NCI-H1092 treated with DMSO at 0.1 percent for 48 hours (cell line): ENCODE measurements at regions not wholly inside any gene's neighbourhood (a gene's known extent, or its start where the extent isn't known, plus 50 kb on each side); places are given as distances from the start of the nearest gene placed in this dataset.
"Not testable (repeated sequence)": the region's sequence is repeated elsewhere in the genome, so short reads cannot be mapped to it uniquely, and the experiment has no call there.

Experiments used
- DNase-seq: peaks from one replicate; lab custom pipeline; 2025; lab: John Stamatoyannopoulos, UW

DNA sequence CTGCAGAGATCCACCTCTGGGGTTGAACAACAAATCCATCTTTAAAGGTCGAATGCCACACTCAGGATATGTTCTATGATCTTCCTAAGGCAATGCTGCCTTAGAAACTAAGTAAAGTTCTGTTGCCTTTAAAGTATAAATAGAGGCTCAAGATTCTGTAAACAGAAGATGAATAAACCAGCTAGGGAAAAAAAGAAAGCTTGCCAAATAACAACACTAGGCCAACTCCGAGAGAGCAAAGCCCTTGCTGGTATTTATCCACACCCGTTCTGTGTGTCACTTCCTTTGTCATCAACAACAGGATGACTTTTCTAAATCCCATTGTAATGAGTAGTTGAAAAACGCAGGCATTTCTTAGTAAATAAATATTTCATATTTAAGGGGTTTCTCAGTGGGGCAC, 330.0 kb upstream of the GLI3 start:
- DNase-seq: no peak

DNA sequence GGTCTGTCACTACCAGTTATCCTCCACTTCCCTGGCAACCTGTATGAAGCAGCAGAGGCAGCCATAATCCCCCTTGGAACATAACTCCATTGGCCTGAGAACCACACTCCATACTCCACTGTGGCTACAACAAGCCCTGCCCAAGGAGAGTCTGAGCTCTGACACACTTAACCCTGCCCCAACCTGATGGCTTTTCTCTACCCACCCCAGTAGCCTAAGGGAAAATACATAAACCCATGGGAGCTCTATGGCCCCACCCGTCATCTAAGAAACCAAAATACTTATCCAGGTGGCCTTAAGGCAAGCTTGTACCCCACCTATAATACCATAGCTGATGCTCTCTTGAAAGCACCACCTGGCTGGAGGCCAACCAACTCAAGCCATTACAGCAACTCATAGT, 324.8 kb upstream of the GLI3 start:
- no peak for DNase-seq

DNA sequence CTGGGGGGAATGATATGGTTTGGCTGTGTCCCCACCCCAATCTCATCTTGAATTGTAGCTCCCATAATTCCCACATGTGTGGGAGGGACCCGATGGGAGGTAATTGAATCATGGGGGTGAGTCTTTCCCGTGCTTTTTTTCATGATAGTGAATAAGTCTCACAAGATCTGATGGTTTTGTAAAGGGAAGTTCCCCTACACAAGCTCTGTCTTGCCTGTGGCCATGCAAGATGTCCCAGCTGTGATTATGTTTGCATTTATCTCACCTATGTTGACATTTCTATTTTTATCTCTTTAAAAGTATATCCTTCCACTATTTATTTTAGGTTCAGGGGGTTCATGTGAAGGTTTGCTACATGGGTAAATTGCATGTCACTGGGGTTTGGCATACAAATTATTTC, 323.9 kb upstream of the GLI3 start:
- no peak for DNase-seq

DNA sequence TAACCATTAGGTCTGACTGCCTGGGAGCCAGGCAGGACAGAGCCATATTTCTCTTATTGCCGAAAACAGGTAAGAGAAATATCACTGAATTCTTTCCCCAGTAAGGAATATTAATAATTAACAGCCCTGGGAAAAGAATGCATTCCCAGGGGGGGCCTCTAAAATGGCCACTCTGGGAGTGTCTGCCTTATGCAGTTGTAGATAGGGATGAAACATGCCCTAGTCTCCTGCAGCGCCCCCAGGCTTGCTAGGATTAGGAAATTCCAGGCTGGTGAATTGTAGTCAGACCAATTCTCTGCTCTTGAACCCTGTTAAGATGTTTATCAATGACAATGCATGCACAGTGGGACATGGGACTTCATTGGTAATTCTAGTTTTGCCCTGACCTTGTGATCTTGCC, 317.9 kb upstream of the GLI3 start:
- not testable (repeated sequence) for DNase-seq

DNA sequence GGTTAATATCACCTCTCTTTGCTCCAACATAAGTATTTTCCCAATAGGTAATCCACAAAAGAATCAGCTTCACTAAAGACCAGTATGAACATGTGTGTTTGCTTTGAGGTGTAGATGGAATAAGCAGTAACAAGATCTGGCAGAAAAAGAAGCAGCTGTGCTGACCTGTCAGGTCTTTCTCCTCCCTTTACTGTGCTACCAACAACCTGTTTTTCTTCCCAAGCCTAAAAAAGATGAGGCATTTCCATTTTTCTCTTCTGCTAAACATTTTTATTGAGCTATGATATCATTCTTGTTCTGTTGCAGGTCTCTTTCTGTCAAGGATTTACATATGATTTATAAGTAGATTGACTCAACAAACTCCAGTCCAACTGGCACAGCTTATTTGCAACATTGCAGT, 315.2 kb upstream of the GLI3 start:
- no peak for DNase-seq

DNA sequence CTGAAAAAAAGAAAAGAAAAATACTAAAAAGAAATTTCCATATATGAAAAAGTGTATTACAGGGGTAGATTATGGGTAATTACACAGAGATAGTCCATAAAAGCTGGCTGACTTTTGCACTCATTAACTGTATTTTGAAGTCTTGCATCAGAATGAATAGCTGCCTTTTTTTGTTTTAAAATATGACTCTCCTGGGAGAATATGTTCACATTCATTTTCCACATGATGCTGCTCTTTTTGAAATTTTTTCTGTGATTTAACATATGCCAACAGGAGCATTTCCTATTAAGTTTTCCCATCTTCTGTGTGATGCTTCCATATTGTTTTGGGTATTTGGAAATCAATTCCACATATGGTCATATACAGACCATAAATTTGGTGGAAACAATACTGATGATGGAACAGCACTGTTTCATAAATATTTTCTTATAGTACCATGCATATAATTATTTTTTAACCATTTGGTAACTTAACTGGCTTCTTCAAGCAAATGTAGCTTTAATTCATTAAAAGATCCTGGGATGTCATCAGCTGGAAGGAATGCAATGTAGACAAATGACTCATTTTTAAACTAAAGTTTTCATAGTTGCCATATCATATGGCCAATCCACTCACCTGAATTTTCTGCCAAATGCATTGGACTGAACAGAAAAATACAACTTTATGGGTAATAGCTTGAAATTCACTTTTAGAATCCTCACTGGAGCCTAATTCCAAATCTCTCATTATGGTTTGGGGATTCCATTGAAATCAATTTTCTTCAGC, 313.9 kb upstream of the GLI3 start:
- DNase-seq: no peak

DNA sequence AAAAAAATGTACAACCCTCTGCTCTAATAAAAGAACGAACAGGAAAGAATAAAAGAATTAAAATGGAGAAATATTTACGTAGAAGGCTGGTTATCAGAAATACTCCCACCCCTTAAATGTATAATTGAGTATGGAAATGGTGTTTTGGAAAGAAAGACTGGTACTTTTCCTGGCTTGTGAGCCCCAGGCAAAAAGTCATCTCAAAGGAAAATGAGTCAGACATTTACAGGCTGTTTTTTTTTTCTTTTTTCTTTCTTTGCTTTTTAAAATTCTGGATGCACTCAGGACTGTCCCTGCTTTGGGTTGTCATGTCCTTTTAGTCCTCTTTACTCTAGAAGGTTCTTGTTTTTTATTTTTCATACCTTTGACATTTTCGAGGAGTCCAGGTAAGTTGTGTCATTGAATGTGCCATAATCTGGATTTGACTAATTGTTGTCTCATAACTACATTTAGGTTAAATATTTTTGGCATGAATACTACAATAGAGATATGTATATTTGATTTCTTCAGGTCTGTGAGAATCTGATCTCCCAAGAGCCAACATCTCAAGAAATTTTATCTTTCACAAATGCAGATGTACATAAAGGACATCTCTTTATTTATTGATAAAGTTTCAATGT, 313.0 kb upstream of the GLI3 start:
- no peak for DNase-seq

DNA sequence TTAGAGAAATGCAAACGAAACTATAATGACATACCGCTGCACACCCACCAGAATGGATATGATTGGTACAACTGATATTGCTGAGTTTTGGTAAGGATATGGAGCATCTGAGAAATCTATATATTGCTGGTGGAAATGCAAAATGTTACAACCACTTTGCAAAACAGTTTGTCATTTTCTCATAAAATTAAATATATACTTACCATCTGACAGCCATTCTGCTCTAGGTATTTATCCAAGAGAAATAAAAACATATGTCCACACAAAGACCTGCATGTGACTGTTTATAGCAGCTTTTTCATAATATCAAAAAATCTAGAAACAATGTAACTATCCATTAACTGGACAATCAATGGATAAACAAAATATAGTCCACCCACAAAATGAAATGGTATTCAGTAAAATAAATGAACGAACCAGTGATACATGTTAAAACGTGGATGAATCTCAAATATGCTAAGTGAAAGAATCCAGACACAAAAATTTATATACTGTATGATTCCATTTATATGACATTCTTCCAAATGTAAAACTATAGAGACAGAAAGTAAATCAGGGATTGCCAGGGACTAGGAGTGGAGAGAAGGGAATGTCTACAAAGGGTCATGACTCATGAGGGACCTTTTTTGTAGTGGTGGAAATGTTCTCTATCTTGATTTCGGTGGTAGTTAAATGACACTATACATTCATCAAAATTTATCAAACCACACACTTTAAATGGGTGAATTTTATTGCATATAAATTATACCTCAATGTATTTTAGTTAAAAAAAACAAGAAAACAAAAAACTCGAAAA, 312.0 kb upstream of the GLI3 start:
- DNase-seq: no peak

DNA sequence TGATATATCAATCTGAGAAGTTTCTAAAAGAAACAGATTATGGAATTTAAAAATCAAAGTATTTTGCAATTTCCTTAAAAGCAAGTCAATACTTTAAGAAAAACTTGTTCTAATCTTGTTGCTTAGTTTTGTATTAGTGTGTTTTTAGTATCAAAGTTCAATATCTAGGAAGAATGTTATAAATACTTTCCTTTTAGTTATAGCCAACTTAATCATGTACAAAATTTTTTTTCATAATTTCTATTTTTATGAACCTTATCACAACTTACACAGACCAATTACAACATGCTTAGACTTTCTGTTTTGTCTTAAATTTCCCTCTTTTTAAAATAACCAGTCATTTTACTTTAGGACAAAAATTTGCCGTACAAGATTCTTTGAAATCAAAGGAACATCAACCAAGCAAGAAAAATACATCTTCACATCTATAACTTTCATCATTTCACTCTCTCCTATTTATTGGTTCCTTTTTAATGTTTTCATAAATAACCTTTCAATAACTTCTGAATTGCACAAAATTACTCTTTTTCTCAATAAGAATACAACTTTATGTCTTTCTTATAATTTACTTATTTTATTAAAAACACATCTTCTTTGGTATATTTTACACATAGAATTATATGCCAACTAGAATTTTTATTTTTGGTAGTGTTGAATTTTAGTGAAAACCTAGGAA, 308.2 kb upstream of the GLI3 start:
- DNase-seq: no peak

DNA sequence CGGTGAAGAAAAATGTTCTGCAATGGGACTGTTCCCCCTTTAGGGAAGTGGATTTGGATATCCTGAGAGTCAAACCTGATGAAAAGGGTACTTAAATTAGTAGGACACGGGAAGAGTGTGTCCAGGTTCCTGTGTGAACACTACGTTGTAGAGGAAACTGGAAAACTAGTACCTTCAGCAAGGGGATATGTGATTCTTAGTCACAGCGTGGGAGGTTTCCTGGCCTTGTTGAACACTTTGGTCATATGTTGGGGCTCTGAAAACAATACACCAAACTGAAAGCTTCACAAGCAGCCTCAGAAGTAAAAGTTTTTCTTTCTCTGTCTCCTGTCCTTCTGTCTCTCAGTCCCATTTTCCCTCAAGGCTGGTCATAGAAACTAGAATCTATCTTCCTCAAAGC, 306.9 kb upstream of the GLI3 start:
- no peak for DNase-seq

DNA sequence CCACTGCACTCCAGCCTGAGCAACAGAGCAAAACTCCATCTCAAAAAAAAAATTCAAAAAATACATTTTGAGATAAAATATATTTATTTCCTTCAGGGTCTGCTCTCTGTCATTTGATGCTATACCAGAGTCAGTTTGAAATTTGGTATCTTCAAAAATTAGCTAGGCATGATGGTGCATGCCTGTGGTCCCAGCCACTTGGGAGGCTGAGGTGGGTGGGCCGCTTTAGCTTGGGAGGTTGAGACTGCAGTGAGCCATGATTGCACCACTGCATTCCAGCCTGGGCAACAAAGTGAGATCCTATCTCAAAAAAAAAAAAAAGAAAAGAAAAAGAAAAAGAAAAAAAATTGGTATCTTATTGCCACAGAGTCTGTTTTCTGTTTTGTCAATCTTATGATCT, 305.4 kb upstream of the GLI3 start:
- DNase-seq: not testable (repeated sequence)

DNA sequence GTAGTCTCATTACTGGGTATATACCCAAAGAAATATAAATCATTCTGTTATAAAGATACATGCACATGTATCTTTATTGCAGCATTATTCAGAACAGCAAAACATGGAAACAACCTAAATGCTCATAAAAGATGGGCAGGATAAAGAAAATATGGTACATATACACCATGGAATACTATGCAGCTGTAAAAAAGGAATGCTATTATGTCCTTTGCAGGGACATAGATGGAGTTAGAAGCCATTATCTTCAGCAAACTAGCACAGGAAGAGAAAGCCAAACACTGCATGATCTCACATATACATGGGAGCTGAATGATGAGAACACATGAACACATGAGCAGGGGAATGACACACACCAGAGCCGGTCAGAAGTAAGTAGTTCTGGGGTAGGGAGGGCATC, 297.4 kb upstream of the GLI3 start:
- DNase-seq: no peak

DNA sequence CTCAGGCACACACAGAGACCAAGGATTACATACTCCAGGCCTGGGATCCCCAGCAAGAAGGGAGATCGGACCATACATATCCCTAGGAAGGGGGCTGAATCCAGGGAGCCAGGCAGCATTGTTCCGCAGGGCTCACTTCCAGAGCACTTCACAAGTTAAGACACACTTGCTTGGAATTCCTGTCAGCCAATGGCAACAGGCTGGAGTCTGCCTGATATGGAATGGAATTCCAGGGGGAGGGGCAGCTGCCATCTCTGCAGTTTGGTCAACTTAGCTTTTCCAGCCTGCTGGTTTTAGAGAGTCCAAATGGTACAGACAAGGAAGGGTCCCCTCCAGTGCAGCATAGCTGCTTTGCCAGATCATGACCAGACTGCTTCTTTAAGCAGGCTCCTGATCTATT, 290.0 kb upstream of the GLI3 start:
- DNase-seq: no peak

DNA sequence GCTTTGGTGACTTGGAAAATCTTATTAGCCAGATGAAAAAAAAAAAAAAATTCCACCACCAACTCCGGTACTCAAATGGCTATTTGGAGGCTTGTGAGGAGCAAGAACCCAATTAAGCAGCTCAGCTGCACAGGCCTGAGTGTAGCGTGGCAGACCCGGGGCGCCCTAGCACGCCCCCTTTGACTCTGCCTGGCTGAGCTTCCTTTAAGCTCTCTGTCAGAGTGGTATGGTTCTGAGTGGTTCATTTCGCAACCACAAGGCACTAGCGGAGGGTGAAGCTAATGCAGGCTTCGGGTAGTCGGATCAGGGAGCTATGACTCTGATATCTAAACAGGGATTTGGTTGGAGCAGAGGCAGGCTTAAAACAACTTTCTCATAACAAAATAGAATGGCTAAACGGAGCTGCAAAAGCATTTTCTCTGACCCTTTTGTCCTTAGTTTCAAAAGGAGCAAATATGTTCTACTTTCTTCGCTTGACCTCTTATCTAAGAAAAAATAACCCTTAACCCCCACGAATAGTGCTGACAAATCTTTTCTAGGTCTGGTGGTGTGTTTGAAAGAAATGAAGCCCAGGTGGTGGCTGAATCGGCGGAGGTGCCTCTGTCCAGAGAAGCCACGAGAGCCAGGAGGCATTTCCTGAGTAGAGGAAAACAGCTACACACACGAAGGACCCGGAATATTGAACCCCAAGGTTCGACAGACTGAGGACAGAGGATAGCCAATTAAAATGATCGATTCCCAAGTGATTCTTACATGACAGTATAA, 285.4 kb upstream of the GLI3 start:
- no peak for DNase-seq

DNA sequence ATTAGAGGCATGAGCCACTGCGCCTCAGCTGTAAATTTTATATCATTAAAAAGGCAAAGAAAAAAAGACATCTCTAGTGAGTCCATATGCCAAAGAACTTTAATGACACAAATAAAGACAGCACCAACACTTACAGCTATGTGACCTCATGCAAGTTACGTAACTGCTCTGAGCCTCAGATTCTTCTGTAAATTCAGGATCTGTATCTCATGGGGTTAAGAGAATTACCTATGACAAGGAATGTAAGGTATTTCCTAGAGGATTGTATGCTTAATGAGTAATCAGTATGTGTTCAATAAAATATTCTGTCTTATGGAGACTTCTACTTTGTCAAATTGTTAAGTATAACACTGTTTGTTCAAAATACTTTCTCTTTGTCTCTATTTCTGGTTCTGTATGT, 274.0 kb upstream of the GLI3 start:
- DNase-seq: no peak

DNA sequence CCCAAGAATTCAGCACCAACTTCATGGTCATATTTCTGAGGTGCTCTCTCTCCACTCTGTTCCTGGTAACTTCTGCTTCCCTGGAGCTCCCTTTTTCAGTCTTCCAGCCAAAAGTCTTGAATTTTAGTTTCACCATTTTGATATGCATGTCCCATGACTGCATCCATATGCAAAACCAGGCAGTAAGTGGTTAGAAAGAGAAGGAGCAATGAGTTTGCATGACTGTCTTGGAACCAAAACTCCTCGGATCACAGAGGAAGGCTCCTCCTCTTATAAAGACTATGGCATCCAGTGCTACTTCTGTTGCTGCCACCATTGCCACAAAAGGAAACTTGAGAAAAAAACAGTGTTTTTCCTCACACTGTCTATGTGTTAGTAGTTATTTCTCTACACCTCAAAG, 269.1 kb upstream of the GLI3 start:
- no peak for DNase-seq

DNA sequence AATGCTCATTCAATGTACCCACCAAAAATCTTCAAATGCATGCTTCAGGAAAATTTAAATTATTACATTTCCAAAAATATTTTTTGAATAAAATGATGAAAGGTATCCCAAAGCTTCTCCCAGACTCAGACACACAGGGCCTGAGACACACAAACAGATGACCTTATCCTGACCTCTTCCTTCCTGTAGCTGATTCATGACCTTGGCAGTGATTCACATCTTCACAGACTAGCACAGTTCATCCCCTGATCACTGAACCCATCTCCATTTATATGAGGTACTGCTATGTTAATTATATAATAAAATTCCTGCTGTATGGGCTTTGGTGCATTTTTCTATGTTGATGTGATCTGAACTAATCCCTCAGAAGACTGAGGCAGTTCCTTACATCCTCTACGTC, 265.0 kb upstream of the GLI3 start:
- no peak for DNase-seq

DNA sequence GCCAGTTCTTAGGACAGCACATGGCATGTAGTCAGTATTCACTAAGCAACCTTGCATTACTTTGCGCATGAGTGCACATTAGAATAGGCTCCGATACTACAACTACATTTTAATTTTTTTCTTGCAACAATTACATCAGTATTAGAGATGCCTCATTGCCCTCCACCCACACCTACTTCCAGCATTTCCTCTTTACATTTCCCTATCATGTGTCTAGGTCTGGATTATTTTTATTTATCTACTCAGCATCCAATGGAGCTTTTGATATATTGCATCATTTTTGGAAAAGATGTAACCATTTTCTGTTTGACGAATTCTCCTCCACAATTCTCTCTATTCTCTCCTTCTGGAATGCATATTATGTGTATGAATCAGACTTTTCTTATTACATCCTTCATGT, 258.2 kb upstream of the GLI3 start:
- DNase-seq: no peak

DNA sequence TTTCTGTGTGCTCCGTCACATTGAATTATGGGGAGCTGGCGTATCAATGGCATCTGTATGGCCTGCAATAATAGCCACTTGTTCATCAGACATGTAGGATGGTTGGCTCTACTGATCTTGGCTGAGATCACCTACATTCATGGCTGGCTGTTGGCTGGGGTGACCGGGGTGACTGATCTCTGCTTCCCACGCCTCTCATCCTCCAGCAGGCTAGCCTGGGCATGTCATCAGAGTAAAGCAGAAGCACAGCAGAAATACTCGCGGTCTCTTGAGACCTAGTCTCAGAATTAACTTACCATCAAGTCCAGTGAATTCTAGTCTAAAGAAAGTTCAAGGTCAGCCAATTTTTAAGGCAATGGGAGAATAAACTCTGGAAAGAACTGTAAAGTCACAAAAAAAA, 257.7 kb upstream of the GLI3 start:
- DNase-seq: no peak

DNA sequence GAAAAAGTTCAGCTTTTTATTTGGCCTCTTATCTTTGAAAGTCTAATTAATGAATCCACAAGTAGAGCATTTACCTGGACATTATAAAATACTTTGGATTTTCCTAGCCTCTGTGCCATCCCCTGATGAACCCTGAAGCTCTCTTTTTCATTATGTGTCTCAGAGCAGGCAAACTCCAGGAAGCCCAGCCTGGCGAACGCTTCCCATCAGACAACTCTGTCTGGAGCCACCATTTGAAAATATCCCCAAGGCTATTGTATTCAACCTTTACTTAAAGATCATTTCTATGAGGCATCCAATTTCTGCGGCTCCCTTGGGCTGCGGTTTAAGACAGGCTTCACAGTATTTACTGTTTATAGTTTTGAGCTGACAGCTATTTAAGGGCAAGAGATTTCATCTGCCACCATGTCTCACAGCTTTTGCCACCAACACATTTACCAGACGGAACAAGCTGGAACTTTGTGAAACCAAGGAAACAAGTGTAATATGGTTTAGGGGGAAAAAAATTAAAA, 257.2 kb upstream of the GLI3 start:
- DNase-seq: no peak

DNA sequence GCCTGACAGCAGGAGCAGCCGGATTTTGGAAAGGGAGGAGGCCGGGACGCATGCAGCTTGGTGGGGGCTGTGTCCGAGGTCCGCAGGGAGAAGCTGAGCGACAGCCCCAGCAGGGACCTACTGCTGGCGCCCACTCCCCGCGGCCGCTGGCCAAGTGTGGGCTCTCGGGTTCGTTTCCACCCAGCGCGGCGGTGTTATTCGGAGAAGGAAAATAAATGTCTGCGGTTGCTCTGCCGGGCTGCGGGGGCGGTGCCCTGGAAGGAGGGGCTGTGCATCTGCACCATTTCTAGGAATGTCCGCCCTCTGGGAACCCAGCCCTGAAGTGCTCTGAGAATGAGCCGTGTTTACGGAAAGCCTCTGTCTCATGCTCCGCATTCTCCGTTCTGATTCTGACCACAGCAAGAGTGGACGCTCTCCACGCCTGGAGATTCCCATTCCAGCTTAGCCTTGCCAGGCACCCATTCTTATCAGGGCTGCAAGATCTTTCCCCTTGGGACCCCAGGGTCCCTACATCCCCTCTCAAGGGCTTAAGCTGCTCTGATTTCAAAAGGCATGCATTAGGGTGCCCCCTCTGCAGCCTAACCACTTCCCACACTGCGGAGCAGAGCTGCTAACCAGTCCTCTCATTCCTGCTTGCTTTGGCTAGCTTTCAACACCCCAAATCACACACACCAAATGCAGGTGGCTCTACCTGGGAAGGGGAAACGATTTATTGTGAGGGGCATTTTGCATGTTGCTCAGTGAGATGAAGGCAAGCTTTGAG, 256.6 kb upstream of the GLI3 start:
- DNase-seq: no peak
